ENCODE measurements at regions not wholly inside any gene's neighbourhood (a gene's known extent, or its start where the extent isn't known, plus 50 kb on each side); places are given as distances from the start of the nearest gene placed in this dataset.

DNA sequence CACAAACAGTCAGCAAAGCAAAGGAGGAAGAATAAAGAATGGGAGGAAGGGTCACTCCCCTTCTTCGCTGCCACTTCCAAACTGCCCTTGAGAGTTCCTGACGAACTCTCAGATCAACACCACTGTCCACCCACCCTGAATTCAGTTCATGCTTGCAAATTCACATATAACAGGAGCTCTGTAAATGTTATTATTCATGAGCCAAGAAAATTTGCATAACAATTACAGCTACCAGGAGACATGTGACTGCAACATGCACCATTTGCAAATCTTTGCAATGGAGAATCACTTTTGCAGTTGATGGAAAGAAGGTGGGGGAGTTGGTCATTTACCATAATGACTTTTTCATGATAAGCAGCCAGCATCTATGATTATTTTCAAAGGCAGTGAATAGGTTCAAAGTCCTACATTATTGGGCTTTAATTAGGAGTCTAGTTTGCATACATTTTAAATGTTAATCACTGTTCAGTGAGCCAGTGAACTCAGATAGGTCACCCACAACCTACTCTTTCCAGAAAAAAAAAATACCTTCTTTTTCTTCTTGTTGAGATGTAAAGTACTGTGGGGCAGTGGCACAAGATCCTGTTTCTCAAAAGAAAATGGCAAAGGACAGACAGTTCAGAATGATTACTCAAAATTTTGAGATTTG lies 149.7 kb downstream of the CAAP1 start:
- Histone ChIP-seq H3K27me3 (ENCODE audit: insufficient read depth, poor library complexity, severe bottlenecking) (no peaks in the 10 kb centered on the region), H3K4me3 (replicated peaks; ENCODE audit: insufficient read depth, low read length) (no peak overlapping the region), H3K27ac (replicated peaks) (no peak overlapping the region)
- no peak for DNase-seq (ENCODE audit: low read depth in 1 of 2, low spot score in 1 of 2)
- TF ChIP-seq SPI1 (IDR thresholded peaks at IDR 0.05; ENCODE audit: borderline replicate concordance, low read depth) (no peak), POLR2AphosphoS5 (IDR thresholded peaks at IDR 0.05; ENCODE audit: low read depth) (no peak)
- TF ChIP-seq, protein P1, sequence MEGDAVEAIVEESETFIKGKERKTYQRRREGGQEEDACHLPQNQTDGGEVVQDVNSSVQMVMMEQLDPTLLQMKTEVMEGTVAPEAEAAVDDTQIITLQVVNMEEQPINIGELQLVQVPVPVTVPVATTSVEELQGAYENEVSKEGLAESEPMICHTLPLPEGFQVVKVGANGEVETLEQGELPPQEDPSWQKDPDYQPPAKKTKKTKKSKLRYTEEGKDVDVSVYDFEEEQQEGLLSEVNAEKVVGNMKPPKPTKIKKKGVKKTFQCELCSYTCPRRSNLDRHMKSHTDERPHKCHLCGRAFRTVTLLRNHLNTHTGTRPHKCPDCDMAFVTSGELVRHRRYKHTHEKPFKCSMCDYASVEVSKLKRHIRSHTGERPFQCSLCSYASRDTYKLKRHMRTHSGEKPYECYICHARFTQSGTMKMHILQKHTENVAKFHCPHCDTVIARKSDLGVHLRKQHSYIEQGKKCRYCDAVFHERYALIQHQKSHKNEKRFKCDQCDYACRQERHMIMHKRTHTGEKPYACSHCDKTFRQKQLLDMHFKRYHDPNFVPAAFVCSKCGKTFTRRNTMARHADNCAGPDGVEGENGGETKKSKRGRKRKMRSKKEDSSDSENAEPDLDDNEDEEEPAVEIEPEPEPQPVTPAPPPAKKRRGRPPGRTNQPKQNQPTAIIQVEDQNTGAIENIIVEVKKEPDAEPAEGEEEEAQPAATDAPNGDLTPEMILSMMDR (IDR thresholded peaks at IDR 0.05; ENCODE audit: insufficient read depth, low read length): no peak

DNA sequence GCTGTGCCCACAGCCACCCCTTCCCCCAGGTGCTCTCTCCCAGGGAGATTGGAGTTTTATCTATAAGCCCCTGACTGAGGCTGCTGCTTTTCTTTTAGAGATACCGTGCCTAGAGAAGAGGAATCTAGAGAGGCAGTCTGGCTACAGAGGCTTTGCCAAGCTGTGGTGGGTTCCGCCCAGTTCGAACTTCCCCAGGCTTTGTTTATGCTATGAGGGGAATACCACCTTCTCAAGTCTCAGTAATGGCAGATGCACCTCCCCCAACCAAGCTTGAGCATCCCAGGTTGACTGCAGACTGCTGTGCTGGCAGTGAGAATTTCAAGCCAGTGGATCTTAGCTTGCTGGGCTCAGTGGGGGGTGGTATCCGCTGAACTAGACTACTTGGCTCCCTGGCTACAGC lies 157.4 kb downstream of the CAAP1 start:
- no peak overlapping the region for H3K4me3 ChIP-seq (replicated peaks; ENCODE audit: insufficient read depth, low read length)
- no peak for TF ChIP-seq POLR2AphosphoS5 (IDR thresholded peaks at IDR 0.05; ENCODE audit: low read depth)
- TF ChIP-seq, protein P2, sequence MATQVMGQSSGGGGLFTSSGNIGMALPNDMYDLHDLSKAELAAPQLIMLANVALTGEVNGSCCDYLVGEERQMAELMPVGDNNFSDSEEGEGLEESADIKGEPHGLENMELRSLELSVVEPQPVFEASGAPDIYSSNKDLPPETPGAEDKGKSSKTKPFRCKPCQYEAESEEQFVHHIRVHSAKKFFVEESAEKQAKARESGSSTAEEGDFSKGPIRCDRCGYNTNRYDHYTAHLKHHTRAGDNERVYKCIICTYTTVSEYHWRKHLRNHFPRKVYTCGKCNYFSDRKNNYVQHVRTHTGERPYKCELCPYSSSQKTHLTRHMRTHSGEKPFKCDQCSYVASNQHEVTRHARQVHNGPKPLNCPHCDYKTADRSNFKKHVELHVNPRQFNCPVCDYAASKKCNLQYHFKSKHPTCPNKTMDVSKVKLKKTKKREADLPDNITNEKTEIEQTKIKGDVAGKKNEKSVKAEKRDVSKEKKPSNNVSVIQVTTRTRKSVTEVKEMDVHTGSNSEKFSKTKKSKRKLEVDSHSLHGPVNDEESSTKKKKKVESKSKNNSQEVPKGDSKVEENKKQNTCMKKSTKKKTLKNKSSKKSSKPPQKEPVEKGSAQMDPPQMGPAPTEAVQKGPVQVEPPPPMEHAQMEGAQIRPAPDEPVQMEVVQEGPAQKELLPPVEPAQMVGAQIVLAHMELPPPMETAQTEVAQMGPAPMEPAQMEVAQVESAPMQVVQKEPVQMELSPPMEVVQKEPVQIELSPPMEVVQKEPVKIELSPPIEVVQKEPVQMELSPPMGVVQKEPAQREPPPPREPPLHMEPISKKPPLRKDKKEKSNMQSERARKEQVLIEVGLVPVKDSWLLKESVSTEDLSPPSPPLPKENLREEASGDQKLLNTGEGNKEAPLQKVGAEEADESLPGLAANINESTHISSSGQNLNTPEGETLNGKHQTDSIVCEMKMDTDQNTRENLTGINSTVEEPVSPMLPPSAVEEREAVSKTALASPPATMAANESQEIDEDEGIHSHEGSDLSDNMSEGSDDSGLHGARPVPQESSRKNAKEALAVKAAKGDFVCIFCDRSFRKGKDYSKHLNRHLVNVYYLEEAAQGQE (IDR thresholded peaks at IDR 0.05; ENCODE audit: insufficient replicate concordance, low read depth): no peak
- TF ChIP-seq, protein P1 (IDR thresholded peaks at IDR 0.05; ENCODE audit: insufficient read depth, low read length): no peak
- TF ChIP-seq SPI1 (IDR thresholded peaks at IDR 0.05; ENCODE audit: borderline replicate concordance, low read depth): no peak
- TF ChIP-seq GABPA (IDR thresholded peaks at IDR 0.05; ENCODE audit: low read depth): no peak
- no peak for DNase-seq (ENCODE audit: low read depth in 1 of 2, low spot score in 1 of 2)
- H3K27ac ChIP-seq (replicated peaks): no peak overlapping the region
- H3K27me3 ChIP-seq (ENCODE audit: insufficient read depth, poor library complexity, severe bottlenecking): no peaks in the 10 kb centered on the region

DNA sequence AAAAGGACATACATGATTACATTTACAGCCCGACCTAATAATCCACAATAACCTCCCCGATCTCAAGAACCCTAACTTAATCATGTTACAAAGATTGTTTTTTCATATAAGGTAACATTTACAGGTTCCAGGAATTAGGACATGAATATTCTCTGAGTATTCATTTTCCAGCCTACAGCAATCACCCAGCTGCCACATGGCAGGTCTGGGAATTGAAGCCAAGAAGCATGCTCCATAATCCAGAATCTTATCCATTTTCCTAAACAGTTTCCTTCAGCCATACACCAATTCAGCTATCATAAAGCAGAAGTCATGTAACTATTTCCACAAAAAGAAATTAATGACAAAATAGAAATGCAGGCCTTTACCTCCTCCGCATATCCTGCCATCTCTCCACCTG lies 163.4 kb downstream of the CAAP1 start:
- no peak for DNase-seq (ENCODE audit: low read depth in 1 of 2, low spot score in 1 of 2)
- Histone ChIP-seq H3K4me3 (replicated peaks; ENCODE audit: insufficient read depth, low read length) (no peak overlapping the region), H3K27me3 (ENCODE audit: insufficient read depth, poor library complexity, severe bottlenecking) (no peaks in the 10 kb centered on the region), H3K27ac (replicated peaks) (no peak overlapping the region)
- TF ChIP-seq POLR2AphosphoS5 (IDR thresholded peaks at IDR 0.05; ENCODE audit: low read depth): no peak
- TF ChIP-seq SPI1 (IDR thresholded peaks at IDR 0.05; ENCODE audit: borderline replicate concordance, low read depth): no peak

DNA sequence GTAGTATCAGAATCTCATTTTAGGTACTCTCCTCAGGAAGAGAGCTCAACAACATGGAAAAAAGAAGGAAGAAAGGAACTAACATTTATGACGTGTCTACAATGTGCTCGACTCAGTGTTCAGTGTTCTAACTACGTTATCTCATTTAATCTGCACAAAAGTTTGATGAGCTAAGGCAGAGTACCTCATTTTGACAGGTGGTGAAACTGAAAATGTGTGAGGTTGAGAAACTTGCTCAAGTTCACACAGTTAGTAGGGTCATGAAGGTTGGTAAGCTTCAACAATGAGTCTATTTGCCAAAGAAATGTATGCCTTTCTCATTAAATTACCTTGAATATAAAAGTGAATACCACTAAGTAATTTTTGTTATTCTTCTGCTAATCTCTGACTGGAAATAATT lies 165.1 kb downstream of the CAAP1 start:
- Histone ChIP-seq H3K27ac (replicated peaks) (no peak overlapping the region), H3K27me3 (ENCODE audit: insufficient read depth, poor library complexity, severe bottlenecking) (no peaks in the 10 kb centered on the region), H3K4me3 (replicated peaks; ENCODE audit: insufficient read depth, low read length) (no peak overlapping the region)
- TF ChIP-seq, protein P1 (IDR thresholded peaks at IDR 0.05; ENCODE audit: insufficient read depth, low read length): no peak
- TF ChIP-seq, protein P2 (IDR thresholded peaks at IDR 0.05; ENCODE audit: insufficient replicate concordance, low read depth): no peak
- TF ChIP-seq GABPA (IDR thresholded peaks at IDR 0.05; ENCODE audit: low read depth): no peak
- no peak for DNase-seq (ENCODE audit: low read depth in 1 of 2, low spot score in 1 of 2)
